K562 (cell line): ENCODE measurements at regions not wholly inside any gene's neighbourhood (a gene's known extent, or its start where the extent isn't known, plus 50 kb on each side); places are given as distances from the start of the nearest gene placed in this dataset.
A peak's percentile ranks its signal among the peaks of the same experiment; 100 is the strongest.
"Not testable (repeated sequence)": the region's sequence is repeated elsewhere in the genome, so short reads cannot be mapped to it uniquely, and the experiment has no call there.

ENCODE experiments used
- ATAC-seq: fragments of 200-7000 bp; cut with Tn5 transposase; 3 replicates; pipeline ENCODE4 v1.9.1; 2020; ENCODE audit warnings: moderate library complexity
- BruUV-seq: library from RNA; stranded (reverse); fragments of 400-500 nt; replicated peaks from 2 replicates; lab custom pipeline; 2021; lab: Mats Ljungman, UMichigan
- CTCF ChIA-PET: fragments of 300-600 bp; formaldehyde crosslinking; extraction: SDS; loops from one replicate; lab custom pipeline; 2021; ENCODE audit warnings: low intra/inter-chr PET ratio; lab: Yijun Ruan, JAX
- POLR2A ChIA-PET: fragments of 300-600, 350-650 bp; sonication (Branson Sonifier 250); formaldehyde crosslinking; extraction: SDS; loops from one replicate; lab custom pipeline; 2021; ENCODE audit warnings: antibody characterized with exemption, inconsistent platforms; lab: Yijun Ruan, JAX
- DNase-seq, 4 experiments: peaks; one replicate each; pipeline versions ENCODE4 v3.0.0 to v3.0.0-alpha.2; 2011 to 2018; ENCODE audit warnings: low spot score in 3 of 4, mixed read lengths in 3 of 4; ENCODE audit errors: extremely low read depth in 1 of 4
- FAIRE-seq: peaks from 2 replicates; lab custom pipeline; 2011; peaks lifted over from hg19 to GRCh38; lab: Jason Lieb, UNC
- H2AFZ ChIP-seq: 2 replicates; pipeline ENCODE4 v1.6.0; 2011; ENCODE audit warnings: low read depth, low read length, control low read depth, inconsistent platforms
- H3K27ac ChIP-seq: fragments of 200-600 bp; 3 replicates; pipeline ENCODE4 v1.8.0; 2011; ENCODE audit warnings: low read depth, mild to moderate bottlenecking, control low read depth, inconsistent platforms, low read length, moderate library complexity, mixed read lengths; ENCODE audit errors: extremely low read depth
- H3K27me3 ChIP-seq, 2 experiments: fragments of 300-600 bp in 1 of 2; 2 replicates in 1 of 2; 3 replicates in 1 of 2; pipeline versions ENCODE4 v1.6.0 to v1.8.0; 2011; ENCODE audit warnings: inconsistent platforms in 2 of 2, low read length in 2 of 2, mild to moderate bottlenecking in 1 of 2, mixed read lengths in 1 of 2, moderate library complexity in 1 of 2; ENCODE audit not compliant: control insufficient read depth in 2 of 2, insufficient read depth in 2 of 2
- H3K36me3 ChIP-seq: fragments of 300-600 bp; 3 replicates; pipeline ENCODE4 v1.8.0; 2011; ENCODE audit warnings: mild to moderate bottlenecking, low read length, inconsistent platforms; ENCODE audit not compliant: control insufficient read depth, insufficient read depth
- H3K4me1 ChIP-seq, 2 experiments: fragments of 200-600 bp in 1 of 2; replicated peaks in 1 of 2; 2 replicates in 1 of 2; 3 replicates in 1 of 2; pipeline versions ENCODE4 v1.5.1 to v1.8.0; 2011; ENCODE audit warnings: inconsistent platforms in 2 of 2, low read length in 2 of 2, mild to moderate bottlenecking in 1 of 2, mixed read lengths in 1 of 2, moderate library complexity in 1 of 2; ENCODE audit not compliant: control insufficient read depth in 2 of 2, insufficient read depth in 2 of 2
- H3K4me2 ChIP-seq: 2 replicates; pipeline ENCODE4 v1.6.1; 2011; ENCODE audit warnings: low read length, control low read depth, inconsistent platforms, mixed read lengths; ENCODE audit not compliant: insufficient read depth
- H3K4me3 ChIP-seq: fragments of 200-600 bp; sonication (generic), shearing (Covaris generic); 2 replicates; pipeline ENCODE4 v1.5.1; 2016; ENCODE audit warnings: control low read depth, inconsistent platforms
- H3K79me2 ChIP-seq: fragments of 200-600 bp; 3 replicates; pipeline ENCODE4 v1.8.0; 2011; ENCODE audit warnings: low read length, inconsistent platforms; ENCODE audit not compliant: control insufficient read depth, insufficient read depth
- H3K9ac ChIP-seq, 2 experiments: 2 replicates each; pipeline versions ENCODE4 v1.6.0 to v1.6.1; 2011; ENCODE audit warnings: low read depth in 2 of 2, low read length in 2 of 2, control low read depth in 1 of 2, inconsistent platforms in 1 of 2, mild to moderate bottlenecking in 1 of 2, mixed read lengths in 1 of 2; ENCODE audit not compliant: insufficient read depth in 1 of 2
- H3K9me1 ChIP-seq: one replicate; pipeline ENCODE4 v1.6.0; 2011; ENCODE audit warnings: inconsistent platforms, mild to moderate bottlenecking, low read length, moderate library complexity; ENCODE audit not compliant: control insufficient read depth, insufficient read depth
- H3K9me3 ChIP-seq: replicated peaks from 2 replicates; pipeline ENCODE4 v1.5.1; 2011; ENCODE audit warnings: low read depth, low read length, inconsistent platforms; ENCODE audit not compliant: control insufficient read depth, insufficient read depth
- H4K20me1 ChIP-seq: replicated peaks from 2 replicates; pipeline ENCODE4 v1.6.1; 2011; ENCODE audit warnings: low read length, inconsistent platforms, mixed read lengths; ENCODE audit not compliant: control insufficient read depth, insufficient read depth
- CHD4 ChIP-seq: fragments of 200-600 bp; sonication (generic); IDR thresholded peaks from 3 replicates; pipeline ENCODE4 v1.6.1; 2012; ENCODE audit warnings: low read depth, mild to moderate bottlenecking, mixed read lengths, low read length, inconsistent platforms; ENCODE audit not compliant: insufficient read depth, insufficient replicate concordance, poor library complexity, severe bottlenecking
- NFIC ChIP-seq: fragments of 450-650 bp; IDR thresholded peaks from 2 replicates; pipeline ENCODE4 v1.6.1; 2017; ENCODE audit warnings: mild to moderate bottlenecking, inconsistent platforms
- NFIX ChIP-seq: fragments of 250-450 bp; sonication (Bioruptor Pico); IDR thresholded peaks from 2 replicates; pipeline ENCODE4 v1.4.0; 2020; ENCODE audit warnings: low read depth, mild to moderate bottlenecking, moderate library complexity
- WGBS: fragments of 100-300 bp; shearing (Covaris generic); methylation state at CpG from one replicate; pipeline ENCODE4 v1.1.6; 2016; ENCODE audit warnings: low coverage, mixed read lengths; ENCODE audit not compliant: insufficient coverage; ENCODE audit errors: missing lambda C conversion rate; 5-methylcytosine and 5-hydroxymethylcytosine counted together
- in situ Hi-C: fragments of 300-500 bp; cut with MboI; formaldehyde crosslinking; loops from 4 replicates; pipeline ENCODE4 v1.15.0; 2018; ENCODE audit warnings: inconsistent platforms, mixed read lengths
- intact Hi-C: fragments of 100-400 bp; cut with micrococcal nuclease; formaldehyde crosslinking; loops from 2 replicates; pipeline ENCODE4 v1.14.2; 2022
- TF ChIP-seq, protein P1 (sequence below): fragments of 150-350 bp; conservative IDR thresholded peaks from 2 replicates; pipeline ENCODE4 v1.6.1; 2014; ENCODE audit warnings: low read length

DNA sequence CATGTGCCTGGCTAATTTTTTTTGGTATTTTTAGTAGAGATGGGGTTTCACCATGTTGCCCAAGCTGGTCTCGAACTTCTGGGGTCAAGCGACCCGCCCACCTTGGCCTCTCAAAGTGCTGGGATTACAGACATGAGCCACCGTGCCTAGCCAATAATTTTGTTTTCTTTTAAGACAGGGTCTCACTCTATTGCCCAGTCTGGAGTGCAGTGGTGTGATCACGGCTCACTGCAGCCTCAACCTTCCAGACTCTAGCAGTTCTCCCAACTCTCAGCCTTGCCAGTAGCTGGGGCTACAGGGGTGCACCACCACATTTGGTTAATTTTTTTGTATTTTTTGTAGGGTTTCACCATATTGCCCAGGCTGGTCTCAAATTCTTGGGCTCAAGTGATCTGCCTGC, 183.4 kb downstream of the CEP135 start:
- H3K27ac ChIP-seq, H3K9me3 ChIP-seq, H3K4me1 ChIP-seq, POLR2A ChIA-PET, BruUV-seq, H3K9ac ChIP-seq, H4K20me1 ChIP-seq, ATAC-seq, H3K79me2 ChIP-seq, CTCF ChIA-PET, H3K9me1 ChIP-seq, FAIRE-seq, H3K4me2 ChIP-seq, DNase-seq, intact Hi-C loops, H3K4me3 ChIP-seq, H3K36me3 ChIP-seq, H2AFZ ChIP-seq, in situ Hi-C loops: not testable (repeated sequence)
- H3K27me3 ChIP-seq, result peaks cover 0 to 11% of the 10 kb centered on the region in 2 experiments; a peak in 2 of 5 replicates
- WGBS, result 0% methylated on average over 5 of the region's 5 CpGs

DNA sequence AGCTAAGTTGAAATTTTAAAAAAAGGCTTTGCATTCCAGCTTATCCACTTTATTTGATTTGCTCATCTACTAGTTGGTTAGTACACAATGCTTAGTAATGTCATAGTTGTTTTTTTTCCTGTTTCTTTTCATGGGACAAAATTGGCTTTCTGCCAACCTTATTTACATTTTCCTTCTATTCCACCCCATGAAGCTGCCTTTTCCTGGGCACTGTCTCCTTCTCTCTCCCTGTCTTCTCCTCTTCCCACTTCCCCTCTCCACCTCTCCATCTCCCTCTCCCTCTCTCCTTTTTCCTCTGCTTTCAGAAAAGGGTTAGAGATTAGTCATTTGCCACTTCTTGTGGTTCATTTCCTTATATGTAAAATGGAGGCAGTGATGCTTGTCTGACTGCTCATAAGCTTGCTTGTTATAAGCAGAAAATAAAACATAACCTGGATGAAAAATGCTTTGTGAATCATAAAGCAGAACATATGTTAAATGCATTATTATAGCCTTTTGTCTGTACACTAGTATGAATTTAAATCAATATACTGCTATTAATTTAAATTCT, 181.9 kb downstream of the CEP135 start:
- TF ChIP-seq CHD4 (no peak), NFIX (CRISPR knock-in tag) (peak; percentile 50; the same call in 1 of the 2 replicates), NFIC (peak; percentile 95)
- TF ChIP-seq, protein P1, sequence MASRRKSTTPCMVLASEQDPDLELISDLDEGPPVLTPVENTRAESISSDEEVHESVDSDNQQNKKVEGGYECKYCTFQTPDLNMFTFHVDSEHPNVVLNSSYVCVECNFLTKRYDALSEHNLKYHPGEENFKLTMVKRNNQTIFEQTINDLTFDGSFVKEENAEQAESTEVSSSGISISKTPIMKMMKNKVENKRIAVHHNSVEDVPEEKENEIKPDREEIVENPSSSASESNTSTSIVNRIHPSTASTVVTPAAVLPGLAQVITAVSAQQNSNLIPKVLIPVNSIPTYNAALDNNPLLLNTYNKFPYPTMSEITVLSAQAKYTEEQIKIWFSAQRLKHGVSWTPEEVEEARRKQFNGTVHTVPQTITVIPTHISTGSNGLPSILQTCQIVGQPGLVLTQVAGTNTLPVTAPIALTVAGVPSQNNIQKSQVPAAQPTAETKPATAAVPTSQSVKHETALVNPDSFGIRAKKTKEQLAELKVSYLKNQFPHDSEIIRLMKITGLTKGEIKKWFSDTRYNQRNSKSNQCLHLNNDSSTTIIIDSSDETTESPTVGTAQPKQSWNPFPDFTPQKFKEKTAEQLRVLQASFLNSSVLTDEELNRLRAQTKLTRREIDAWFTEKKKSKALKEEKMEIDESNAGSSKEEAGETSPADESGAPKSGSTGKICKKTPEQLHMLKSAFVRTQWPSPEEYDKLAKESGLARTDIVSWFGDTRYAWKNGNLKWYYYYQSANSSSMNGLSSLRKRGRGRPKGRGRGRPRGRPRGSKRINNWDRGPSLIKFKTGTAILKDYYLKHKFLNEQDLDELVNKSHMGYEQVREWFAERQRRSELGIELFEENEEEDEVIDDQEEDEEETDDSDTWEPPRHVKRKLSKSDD, result no peak
- TF ChIP-seq, all 486 proteins: peak for 2
- Histone ChIP-seq H3K9ac (no peak overlapping the region), H3K36me3 (no peaks in the 10 kb centered on the region), H3K4me2 (no peak overlapping the region), H3K9me3 (no peaks in the 10 kb centered on the region), H4K20me1 (no peaks in the 10 kb centered on the region), H3K27ac (no peak overlapping the region), H3K27me3 (peaks cover 0 to 11% of the 10 kb centered on the region in 2 experiments; a peak in 2 of 5 replicates), H2AFZ (no peak overlapping the region), H3K79me2 (no peaks in the 10 kb centered on the region), H3K9me1 (no peaks in the 10 kb centered on the region), H3K4me3 (no peak overlapping the region), H3K4me1 (no peaks in the 10 kb centered on the region)
- ChIA-PET POLR2A (interaction anchor here (1.0 kb wide), 1 partner anchor 51 kb away, joined by 3 read pairs; no protein-coding TSS in a partner anchor), CTCF (no interaction called here)
- DNase-seq (no peak), ATAC-seq (no peak), FAIRE-seq (no peak)
- intact Hi-C loops (no loop called here), in situ Hi-C loops (no loop called here)
- BruUV-seq, result no TSS peak
